ENCODE measurements at regions not wholly inside any gene's neighbourhood (a gene's known extent, or its start where the extent isn't known, plus 50 kb on each side); places are given as distances from the start of the nearest gene placed in this dataset.

- no peak for DNase-seq
Measured at GRCh38 chr12:65517656-65518210, 239.2 kb downstream of the MSRB3 start.

GRCh38 chr12:65518771-65519170, 240.3 kb downstream of the MSRB3 start:
- no peak for DNase-seq

GRCh38 chr12:65520658-65521057, 242.2 kb downstream of the MSRB3 start:
- DNase-seq = no peak

GRCh38 chr12:65522956-65523860, 244.7 kb downstream of the MSRB3 start:
- no peak for DNase-seq

DNA sequence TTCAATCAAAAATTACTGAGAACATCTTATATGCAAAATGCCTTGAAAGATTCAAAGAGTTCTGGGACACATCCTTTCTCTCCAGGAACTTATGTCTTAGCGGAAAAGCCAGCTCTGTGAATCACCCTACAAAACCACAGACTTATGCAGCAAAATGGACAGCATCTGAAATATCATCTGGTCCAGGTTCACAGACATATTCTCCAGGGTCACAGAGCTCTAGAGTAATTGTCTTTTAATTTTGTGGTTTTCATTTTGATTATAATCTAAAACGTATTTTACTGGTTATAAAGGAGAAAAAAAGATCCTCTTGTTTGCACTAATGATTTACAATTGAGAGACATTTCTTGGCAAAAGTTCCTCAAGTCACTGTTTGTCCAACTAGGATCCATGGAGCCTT, 246.2 kb downstream of the MSRB3 start:
- DNase-seq = no peak

- DNase-seq = no peak
Measured at GRCh38 chr12:65525491-65526141, 247.1 kb downstream of the MSRB3 start.

- DNase-seq = no peak
Measured at GRCh38 chr12:65526311-65526710, 247.8 kb downstream of the MSRB3 start.

- no peak for DNase-seq
Measured at GRCh38 chr12:65528127-65528526, 249.6 kb downstream of the MSRB3 start.

DNA sequence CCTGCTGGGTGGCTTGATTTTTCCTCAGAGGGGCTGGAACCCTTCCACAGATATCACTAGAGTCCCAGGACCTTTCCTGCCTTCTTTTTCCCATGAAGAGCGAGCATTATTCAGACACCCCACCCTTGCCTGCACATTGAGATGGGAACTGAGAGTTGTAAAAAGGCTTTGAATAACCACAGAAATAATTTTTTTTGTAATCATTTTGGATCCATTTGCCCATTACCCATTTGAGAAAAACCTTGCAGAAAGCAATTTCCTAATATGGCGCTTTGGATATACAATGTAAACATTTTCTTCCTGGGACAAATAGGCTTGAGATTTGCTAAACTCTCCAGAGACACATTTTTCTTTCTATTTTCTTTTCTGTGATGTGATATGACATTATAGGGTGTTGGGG, 250.6 kb downstream of the MSRB3 start:
- no peak for DNase-seq

DNA sequence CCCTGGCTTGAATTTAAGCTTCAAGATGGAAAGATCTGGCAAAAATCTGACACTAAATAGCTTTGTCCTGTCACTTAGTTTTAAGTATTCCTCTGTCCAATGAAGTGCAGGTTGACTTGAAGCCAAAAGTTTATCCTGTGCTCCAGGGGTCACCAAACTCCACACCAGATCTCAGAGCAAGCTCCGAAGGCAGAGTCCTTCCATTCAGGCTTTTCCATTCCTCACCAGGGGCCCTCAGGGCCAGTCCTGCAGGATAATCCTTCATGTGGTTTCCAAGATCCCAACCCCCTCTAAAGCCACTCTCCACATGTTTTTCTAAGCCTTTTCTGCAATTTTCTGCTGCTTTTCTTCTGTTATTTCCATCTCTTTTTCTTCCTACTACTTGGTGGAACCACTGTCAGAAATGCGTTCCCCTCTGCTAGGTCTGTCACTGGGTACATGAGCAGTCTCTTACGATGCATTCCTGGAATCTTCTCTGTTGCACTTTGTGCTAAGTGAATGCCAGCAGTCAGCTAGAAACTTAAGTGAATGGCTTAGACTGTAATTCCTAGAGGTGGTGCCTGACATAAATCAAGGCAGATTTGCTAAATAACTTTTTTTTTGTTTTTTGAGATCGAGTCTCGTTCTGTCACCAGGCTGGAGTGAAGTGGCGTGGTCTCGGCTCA, 251.4 kb downstream of the MSRB3 start:
- DNase-seq = no peak

- no peak for DNase-seq
Measured at GRCh38 chr12:65532162-65532561, 253.7 kb downstream of the MSRB3 start.

DNA sequence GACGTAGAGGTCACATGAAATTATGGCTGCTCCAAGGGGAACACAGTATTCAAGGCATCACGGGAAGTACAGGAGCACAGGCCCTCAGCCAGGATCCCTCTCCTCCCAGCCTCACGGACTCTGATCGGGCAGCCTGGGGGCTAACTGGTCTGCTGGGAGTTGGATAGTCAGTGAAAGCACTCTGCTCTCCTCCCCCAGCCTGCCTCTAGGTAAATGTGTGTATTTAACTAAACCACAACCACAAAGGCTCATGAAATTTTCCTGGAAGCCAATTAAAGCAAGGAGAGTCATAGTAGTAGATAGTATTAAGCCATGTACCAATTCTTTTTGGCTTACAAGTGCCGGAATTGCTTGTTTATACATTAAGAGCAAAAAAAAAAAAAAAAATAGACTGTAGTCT, 254.3 kb downstream of the MSRB3 start:
- DNase-seq = no peak

- DNase-seq = no peak
Measured at GRCh38 chr12:65533177-65533883, 254.8 kb downstream of the MSRB3 start.

GRCh38 chr12:65534238-65534841, 255.9 kb downstream of the MSRB3 start:
- DNase-seq = no peak

GRCh38 chr12:65535946-65536345, 257.5 kb downstream of the MSRB3 start:
- no peak for DNase-seq

- DNase-seq = no peak
Measured at GRCh38 chr12:65536351-65536750, 257.9 kb downstream of the MSRB3 start.

GRCh38 chr12:65536876-65537681, 258.6 kb downstream of the MSRB3 start:
- no peak for DNase-seq

GRCh38 chr12:65537978-65538377, 259.5 kb downstream of the MSRB3 start:
- DNase-seq = no peak

DNA sequence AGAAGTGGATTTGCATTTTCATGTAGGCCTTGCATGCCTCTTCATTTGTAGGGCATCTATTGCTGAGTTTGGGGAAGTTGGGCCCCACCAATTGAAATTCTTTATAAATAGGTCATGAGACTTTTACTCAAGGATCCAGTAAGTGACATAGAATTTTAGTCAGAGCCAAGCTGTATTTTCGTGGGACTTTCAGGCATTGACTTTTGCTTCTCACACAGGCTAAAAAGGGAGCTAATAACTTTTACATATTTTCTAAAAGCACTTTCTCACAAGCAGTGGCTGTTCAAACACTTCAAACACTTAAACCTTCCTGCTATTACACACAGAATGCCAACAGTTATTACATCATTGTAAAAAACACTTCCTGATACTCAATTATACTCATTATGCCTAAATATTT, 260.5 kb downstream of the MSRB3 start:
- DNase-seq = no peak

- no peak for DNase-seq
Measured at GRCh38 chr12:65540140-65540539, 261.7 kb downstream of the MSRB3 start.

- DNase-seq = no peak
Measured at GRCh38 chr12:65546528-65546927, 268.0 kb downstream of the MSRB3 start.

All from CD4-positive, alpha-beta T cell treated with Interferon gamma for 1 hour (primary cell).